GM10266 (cell line): ENCODE measurements at regions not wholly inside any gene's neighbourhood (a gene's known extent, or its start where the extent isn't known, plus 50 kb on each side); places are given as distances from the start of the nearest gene placed in this dataset.

ENCODE experiments used
- DNase-seq: peaks from one replicate; pipeline ENCODE4 v3.0.0; 2012; ENCODE audit errors: extremely low spot score
- CTCF ChIP-seq: IDR thresholded peaks from 2 replicates; pipeline ENCODE4 v1.5.1; 2012; ENCODE audit warnings: mild to moderate bottlenecking, low read depth; ENCODE audit not compliant: control insufficient read depth, insufficient read depth; ENCODE audit errors: missing control alignments

DNA sequence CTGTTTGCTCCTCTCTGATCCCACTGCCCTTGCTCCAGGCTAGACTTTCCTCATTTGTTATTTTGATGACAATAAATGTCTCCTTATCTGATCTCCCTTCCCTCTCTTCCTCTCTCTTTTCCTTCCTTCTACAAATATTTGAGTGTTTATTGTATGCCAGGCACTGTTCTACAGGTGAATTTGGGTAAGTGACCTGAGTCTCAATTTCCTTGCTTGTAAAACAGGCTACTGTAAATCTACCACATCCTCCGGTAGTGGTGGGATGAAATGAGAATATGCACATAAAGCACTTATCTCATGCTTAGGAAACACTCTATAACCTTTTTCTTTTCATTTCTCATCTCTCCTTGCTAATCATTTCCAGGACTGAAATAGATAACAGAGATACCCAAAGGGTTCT, 86.4 kb downstream of the HMHB1 start:
- no peak for DNase-seq
- no peak for TF ChIP-seq CTCF

GRCh38 chr5:143898916-143899591, 87.1 kb downstream of the HMHB1 start:
- DNase-seq: no peak
- no peak for TF ChIP-seq CTCF

- no peak for DNase-seq
- no peak for TF ChIP-seq CTCF
Measured at GRCh38 chr5:143908959-143909358, 97.0 kb downstream of the HMHB1 start.

DNA sequence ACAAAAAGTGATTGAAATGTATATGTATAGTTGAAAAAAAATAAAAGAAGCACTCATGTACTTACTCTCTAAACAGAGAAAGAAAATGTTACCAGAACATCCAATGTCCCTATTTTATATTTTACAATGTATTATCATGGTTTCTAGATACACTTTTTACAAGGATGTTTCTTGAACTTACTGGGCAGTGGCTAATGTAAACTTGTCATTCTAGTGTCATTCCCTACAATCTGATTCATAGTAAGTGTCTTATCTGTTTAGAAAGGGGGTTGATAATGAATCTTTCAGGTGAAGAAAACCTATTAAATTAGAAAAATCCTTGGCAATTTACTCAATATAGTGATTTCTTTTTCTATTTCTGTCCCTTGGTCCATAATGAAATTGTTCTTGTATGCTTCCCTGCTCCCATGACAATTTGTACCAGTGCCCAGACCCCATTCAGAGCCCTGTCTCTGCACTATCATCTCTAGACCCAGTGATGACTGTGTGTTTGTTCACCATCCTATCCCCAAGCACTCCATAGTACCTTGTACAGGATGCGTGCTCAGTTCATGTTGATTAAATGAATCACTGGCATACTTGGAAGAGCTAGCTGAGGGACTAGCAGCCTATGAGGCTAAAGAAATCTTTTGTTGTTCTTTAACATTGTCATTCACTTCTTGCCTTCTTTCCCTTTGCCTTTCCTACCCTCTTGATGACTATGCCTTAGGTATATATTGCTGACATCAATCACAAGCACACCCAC, 101.2 kb downstream of the HMHB1 start:
- no peak for TF ChIP-seq CTCF
- DNase-seq: no peak

DNA sequence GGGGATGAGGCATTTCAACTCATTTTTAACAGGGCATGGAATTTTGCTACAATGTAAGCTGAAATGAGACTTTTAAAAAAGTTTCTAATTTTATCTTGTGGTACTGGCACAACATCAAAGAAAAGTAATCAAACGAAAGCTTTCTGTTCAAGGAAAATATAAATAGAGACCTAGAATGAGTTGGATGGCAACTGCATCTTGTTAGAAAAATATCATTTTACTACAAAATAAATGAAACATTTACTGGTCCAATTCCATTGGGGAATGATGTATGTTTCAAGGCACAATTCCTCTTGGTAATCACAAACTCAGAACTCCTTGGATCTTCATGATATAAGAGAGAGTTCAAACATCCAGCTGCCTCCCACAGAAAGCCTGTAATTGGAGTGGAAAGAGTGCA, 102.8 kb downstream of the HMHB1 start:
- no peak for DNase-seq
- TF ChIP-seq CTCF: no peak

DNA sequence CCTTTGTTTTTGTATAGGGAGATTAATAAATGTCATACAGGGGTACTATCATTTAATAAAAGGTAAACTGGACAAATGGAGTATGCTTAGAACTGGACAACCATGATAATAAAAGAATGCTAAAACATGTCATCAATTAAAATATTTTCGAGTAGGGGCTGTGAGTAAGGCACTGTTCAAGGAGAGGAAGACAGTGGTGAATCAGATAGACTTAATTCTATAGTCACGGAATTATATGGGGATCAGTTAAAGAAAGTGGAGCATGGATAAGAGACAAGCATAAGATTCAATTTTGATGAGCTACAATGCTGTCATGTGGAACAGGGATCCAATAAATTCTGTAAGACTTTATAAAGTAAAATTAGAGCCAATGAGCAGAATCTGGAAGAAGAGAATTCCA, 104.5 kb downstream of the HMHB1 start:
- TF ChIP-seq CTCF: no peak

DNA sequence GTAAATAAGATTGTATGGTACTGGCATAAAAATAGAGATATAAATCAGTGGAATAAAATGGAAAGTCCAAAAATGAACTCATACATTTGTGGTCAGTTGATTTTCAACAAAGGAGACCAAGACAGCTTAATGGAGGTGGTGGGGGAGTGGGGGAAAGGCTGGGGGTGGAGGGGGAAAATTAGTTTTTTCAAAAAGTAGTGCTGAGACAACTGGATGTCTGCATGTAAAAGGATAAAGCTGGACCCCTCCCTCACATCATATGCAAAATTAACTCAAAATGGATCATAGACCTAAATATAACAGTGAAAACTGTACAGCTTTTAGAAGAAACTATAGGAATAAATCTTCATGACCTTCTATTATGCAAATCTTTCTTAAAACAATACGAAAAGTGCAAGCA, 107.0 kb downstream of the HMHB1 start:
- no peak for DNase-seq
- TF ChIP-seq CTCF: no peak

More for the DNA sequence above, 104.5 kb downstream of the HMHB1 start:
- DNase-seq: no peak
